ENCODE measurements at regions not wholly inside any gene's neighbourhood (a gene's known extent, or its start where the extent isn't known, plus 50 kb on each side); places are given as distances from the start of the nearest gene placed in this dataset.
A peak's percentile ranks its signal among the peaks of the same experiment; 100 is the strongest.

- Histone ChIP-seq H3K9me2 (ENCODE audit: insufficient read depth, low read length) (no peaks in the 10 kb centered on the region), H2AFZ (ENCODE audit: low read depth, low read length) (no peak overlapping the region), H3K9me3 (ENCODE audit: low read length) (no peaks in the 10 kb centered on the region), H3K36me3 (ENCODE audit: insufficient read depth, low read length) (no peaks in the 10 kb centered on the region), H3F3A (ENCODE audit: insufficient read depth, low read length, poor library complexity, severe bottlenecking) (no peaks in the 10 kb centered on the region), H3K27ac (ENCODE audit: low read length) (peak overlapping the region; percentile 1), H3K4me2 (ENCODE audit: low read length) (peak overlapping the region; percentile 12), H3K79me2 (replicated peaks; ENCODE audit: insufficient read depth, low read length) (no peaks in the 10 kb centered on the region), H3K4me3 (ENCODE audit: low read length) (peak overlapping the region; percentile 11), H3K9ac (ENCODE audit: low read length) (no peak overlapping the region), H4K20me1 (ENCODE audit: insufficient read depth) (no peaks in the 10 kb centered on the region), H3K27me3 (ENCODE audit: insufficient read depth, low read depth, low read length) (no peaks in the 10 kb centered on the region)
- TF ChIP-seq EP300 (conservative IDR thresholded peaks at IDR 0.05; ENCODE audit: poor library complexity, severe bottlenecking) = peak; percentile 67
- no peak for TF ChIP-seq RAD21 (conservative IDR thresholded peaks at IDR 0.05)
- no peak for TF ChIP-seq SMC3 (conservative IDR thresholded peaks at IDR 0.05; ENCODE audit: poor library complexity)
- TF ChIP-seq POLR2AphosphoS5 (IDR thresholded peaks at IDR 0.05) = peak; percentile 40
Measured at GRCh38 chr6:153618371-153619322, 420.4 kb upstream of the OPRM1 start.

- Histone ChIP-seq H3K4me3 (ENCODE audit: low read length) (no peak overlapping the region), H3K4me2 (ENCODE audit: low read length) (no peak overlapping the region), H3K27me3 (ENCODE audit: insufficient read depth, low read depth, low read length) (no peaks in the 10 kb centered on the region), H3F3A (ENCODE audit: insufficient read depth, low read length, poor library complexity, severe bottlenecking) (no peaks in the 10 kb centered on the region), H3K9me3 (ENCODE audit: low read length) (no peaks in the 10 kb centered on the region), H4K20me1 (ENCODE audit: insufficient read depth) (no peaks in the 10 kb centered on the region), H3K27ac (ENCODE audit: low read length) (no peak overlapping the region), H3K9ac (ENCODE audit: low read length) (no peak overlapping the region), H2AFZ (ENCODE audit: low read depth, low read length) (no peak overlapping the region), H3K36me3 (ENCODE audit: insufficient read depth, low read length) (no peaks in the 10 kb centered on the region), H3K9me2 (ENCODE audit: insufficient read depth, low read length) (no peaks in the 10 kb centered on the region), H3K79me2 (replicated peaks; ENCODE audit: insufficient read depth, low read length) (no peaks in the 10 kb centered on the region)
- TF ChIP-seq MXI1 (conservative IDR thresholded peaks at IDR 0.05; ENCODE audit: poor library complexity, severe bottlenecking) (no peak), SMC3 (conservative IDR thresholded peaks at IDR 0.05; ENCODE audit: poor library complexity) (no peak), TAF1 (IDR thresholded peaks at IDR 0.05; ENCODE audit: low read depth) (no peak)
Measured at GRCh38 chr6:153616506-153616905, 422.5 kb upstream of the OPRM1 start.

- no peak for TF ChIP-seq RAD21 (conservative IDR thresholded peaks at IDR 0.05)
- TF ChIP-seq CTCF (IDR thresholded peaks at IDR 0.05; ENCODE audit: poor library complexity, severe bottlenecking) = no peak
- no peak for TF ChIP-seq SMC3 (conservative IDR thresholded peaks at IDR 0.05; ENCODE audit: poor library complexity)
- TF ChIP-seq REST (IDR thresholded peaks at IDR 0.05; ENCODE audit: borderline replicate concordance) = no peak
- TF ChIP-seq MXI1 (conservative IDR thresholded peaks at IDR 0.05; ENCODE audit: poor library complexity, severe bottlenecking) = no peak
- TF ChIP-seq EP300 (conservative IDR thresholded peaks at IDR 0.05; ENCODE audit: poor library complexity, severe bottlenecking) = no peak
- H3K36me3 ChIP-seq (ENCODE audit: insufficient read depth, low read length) = no peaks in the 10 kb centered on the region
- H2AFZ ChIP-seq (ENCODE audit: low read depth, low read length) = no peak overlapping the region
- H3K4me3 ChIP-seq (ENCODE audit: low read length) = no peak overlapping the region
- H3K9me3 ChIP-seq (ENCODE audit: low read length) = no peaks in the 10 kb centered on the region
- no peaks in the 10 kb centered on the region for H3K9me2 ChIP-seq (ENCODE audit: insufficient read depth, low read length)
- no peaks in the 10 kb centered on the region for H4K20me1 ChIP-seq (ENCODE audit: insufficient read depth)
- no peak overlapping the region for H3K9ac ChIP-seq (ENCODE audit: low read length)
- H3K4me2 ChIP-seq (ENCODE audit: low read length) = no peak overlapping the region
- no peaks in the 10 kb centered on the region for H3K79me2 ChIP-seq (replicated peaks; ENCODE audit: insufficient read depth, low read length)
- no peaks in the 10 kb centered on the region for H3F3A ChIP-seq (ENCODE audit: insufficient read depth, low read length, poor library complexity, severe bottlenecking)
- no peaks in the 10 kb centered on the region for H3K27me3 ChIP-seq (ENCODE audit: insufficient read depth, low read depth, low read length)
- H3K27ac ChIP-seq (ENCODE audit: low read length) = no peak overlapping the region
Measured at GRCh38 chr6:153613719-153614455, 425.2 kb upstream of the OPRM1 start.

Measured in neural cell (in vitro differentiated cells).